PFSK-1 (cell line): ENCODE measurements at regions not wholly inside any gene's neighbourhood (a gene's known extent, or its start where the extent isn't known, plus 50 kb on each side); places are given as distances from the start of the nearest gene placed in this dataset.

Experiments used
- FOXP2 ChIP-seq: optimal IDR thresholded peaks from 2 replicates; pipeline ENCODE3; 2011; ENCODE audit warnings: borderline replicate concordance, control low read depth, inconsistent platforms; ENCODE audit not compliant: insufficient read depth; ENCODE audit errors: extremely low read length, extremely low read depth
- POLR2AphosphoS5 ChIP-seq: IDR thresholded peaks from 2 replicates; pipeline ENCODE4 v1.6.1; 2012; ENCODE audit warnings: low read depth, mild to moderate bottlenecking, control low read depth, low read length, moderate library complexity
- SIN3A ChIP-seq: IDR thresholded peaks from 2 replicates; pipeline ENCODE4 v1.6.1; 2012; ENCODE audit warnings: mild to moderate bottlenecking, low read length, moderate library complexity, borderline replicate concordance; ENCODE audit not compliant: insufficient read depth
- TAF1 ChIP-seq: IDR thresholded peaks from 2 replicates; pipeline ENCODE4 v1.6.1; 2012; ENCODE audit warnings: low read length, control low read depth, borderline replicate concordance; ENCODE audit not compliant: insufficient read depth
- TF ChIP-seq, protein P1 (sequence below), 2 experiments: IDR thresholded peaks; 2 replicates each; pipeline versions ENCODE4 v1.6.1 to v1.8.0; 2011 to 2012; ENCODE audit warnings: low read depth in 2 of 2, low read length in 2 of 2, control low read depth in 1 of 2, inconsistent platforms in 1 of 2, mild to moderate bottlenecking in 1 of 2, moderate library complexity in 1 of 2; ENCODE audit not compliant: insufficient read depth in 1 of 2

DNA sequence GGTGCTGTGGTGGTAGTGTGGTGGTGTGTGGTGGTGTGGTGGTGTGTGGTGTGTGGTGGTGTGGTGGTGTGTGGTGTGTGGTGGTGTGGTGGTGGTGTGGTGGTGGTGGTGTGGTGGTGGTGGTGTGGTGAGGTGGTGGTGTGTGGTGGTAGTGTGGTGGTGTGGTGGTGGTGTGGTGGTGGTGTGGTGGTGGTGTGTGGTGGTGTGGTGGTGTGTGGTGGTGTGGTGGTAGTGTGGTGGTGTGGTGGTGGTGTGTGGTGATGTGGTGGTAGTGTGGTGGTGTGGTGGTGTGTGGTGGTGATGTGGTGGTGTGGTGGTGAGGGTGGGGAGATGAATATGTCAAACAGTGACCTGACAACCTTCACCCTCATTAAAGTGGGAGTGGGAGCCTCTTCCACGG, 55.6 kb upstream of the DLGAP1 start:
- no peak for TF ChIP-seq FOXP2
- no peak for TF ChIP-seq TAF1
- TF ChIP-seq, protein P1, sequence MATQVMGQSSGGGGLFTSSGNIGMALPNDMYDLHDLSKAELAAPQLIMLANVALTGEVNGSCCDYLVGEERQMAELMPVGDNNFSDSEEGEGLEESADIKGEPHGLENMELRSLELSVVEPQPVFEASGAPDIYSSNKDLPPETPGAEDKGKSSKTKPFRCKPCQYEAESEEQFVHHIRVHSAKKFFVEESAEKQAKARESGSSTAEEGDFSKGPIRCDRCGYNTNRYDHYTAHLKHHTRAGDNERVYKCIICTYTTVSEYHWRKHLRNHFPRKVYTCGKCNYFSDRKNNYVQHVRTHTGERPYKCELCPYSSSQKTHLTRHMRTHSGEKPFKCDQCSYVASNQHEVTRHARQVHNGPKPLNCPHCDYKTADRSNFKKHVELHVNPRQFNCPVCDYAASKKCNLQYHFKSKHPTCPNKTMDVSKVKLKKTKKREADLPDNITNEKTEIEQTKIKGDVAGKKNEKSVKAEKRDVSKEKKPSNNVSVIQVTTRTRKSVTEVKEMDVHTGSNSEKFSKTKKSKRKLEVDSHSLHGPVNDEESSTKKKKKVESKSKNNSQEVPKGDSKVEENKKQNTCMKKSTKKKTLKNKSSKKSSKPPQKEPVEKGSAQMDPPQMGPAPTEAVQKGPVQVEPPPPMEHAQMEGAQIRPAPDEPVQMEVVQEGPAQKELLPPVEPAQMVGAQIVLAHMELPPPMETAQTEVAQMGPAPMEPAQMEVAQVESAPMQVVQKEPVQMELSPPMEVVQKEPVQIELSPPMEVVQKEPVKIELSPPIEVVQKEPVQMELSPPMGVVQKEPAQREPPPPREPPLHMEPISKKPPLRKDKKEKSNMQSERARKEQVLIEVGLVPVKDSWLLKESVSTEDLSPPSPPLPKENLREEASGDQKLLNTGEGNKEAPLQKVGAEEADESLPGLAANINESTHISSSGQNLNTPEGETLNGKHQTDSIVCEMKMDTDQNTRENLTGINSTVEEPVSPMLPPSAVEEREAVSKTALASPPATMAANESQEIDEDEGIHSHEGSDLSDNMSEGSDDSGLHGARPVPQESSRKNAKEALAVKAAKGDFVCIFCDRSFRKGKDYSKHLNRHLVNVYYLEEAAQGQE (IDR thresholded peaks at IDR 0.05; ENCODE audit: insufficient read depth in 1 of 2, low read depth in 2 of 2, low read length in 2 of 2): no peak
- TF ChIP-seq SIN3A: no peak
- TF ChIP-seq POLR2AphosphoS5: no peak

DNA sequence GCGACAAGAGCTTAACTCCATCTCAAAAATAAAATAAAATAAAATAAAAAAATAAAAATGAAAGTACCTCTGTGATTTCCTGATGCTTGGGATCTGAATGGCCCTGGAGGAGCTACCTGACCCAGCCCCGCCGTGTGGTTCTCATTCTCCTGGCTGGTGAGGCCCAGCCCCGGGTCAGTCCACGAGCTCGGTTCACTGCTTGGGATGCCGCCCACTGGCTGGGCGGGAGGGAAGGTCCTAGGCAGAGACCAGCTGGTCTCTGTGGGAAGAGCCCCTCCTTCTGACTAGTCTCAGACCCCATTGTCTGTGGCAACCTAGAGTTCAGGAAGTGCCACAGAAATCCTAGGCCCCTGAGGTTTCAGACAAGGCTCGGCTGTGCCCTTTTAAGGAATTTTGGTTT, 55.1 kb upstream of the DLGAP1 start:
- TF ChIP-seq, protein P1 (IDR thresholded peaks at IDR 0.05; ENCODE audit: insufficient read depth in 1 of 2, low read depth in 2 of 2, low read length in 2 of 2): no peak
- TF ChIP-seq SIN3A (no peak), TAF1 (no peak), FOXP2 (no peak), POLR2AphosphoS5 (no peak)
